NCI-H460 (cell line): ENCODE measurements at regions not wholly inside any gene's neighbourhood (a gene's known extent, or its start where the extent isn't known, plus 50 kb on each side); places are given as distances from the start of the nearest gene placed in this dataset.

Source experiments
- DNase-seq: peaks from one replicate; pipeline ENCODE4 v3.0.0-alpha.2; 2016; ENCODE audit warnings: low read depth; ENCODE audit errors: extremely low read depth

- DNase-seq: no peak
Measured at GRCh38 chr21:16590641-16591292, 861.0 kb downstream of the USP25 start.

GRCh38 chr21:16592381-16592780 lies 862.6 kb downstream of the USP25 start:
- DNase-seq: no peak

- no peak for DNase-seq
Measured at GRCh38 chr21:16594191-16594590, 864.4 kb downstream of the USP25 start.

GRCh38 chr21:16596369-16596768 lies 866.6 kb downstream of the USP25 start:
- DNase-seq: no peak

- DNase-seq: no peak
Measured at GRCh38 chr21:16597753-16598152, 868.0 kb downstream of the USP25 start.

GRCh38 chr21:16605597-16605996 lies 875.8 kb downstream of the USP25 start:
- no peak for DNase-seq

GRCh38 chr21:16606271-16606670 lies 876.5 kb downstream of the USP25 start:
- DNase-seq: no peak

- DNase-seq: no peak
Measured at GRCh38 chr21:16608209-16608830, 878.5 kb downstream of the USP25 start.

- no peak for DNase-seq
Measured at GRCh38 chr21:16619281-16619680, 889.5 kb downstream of the USP25 start.

- DNase-seq: no peak
Measured at GRCh38 chr21:16620786-16621320, 891.1 kb downstream of the USP25 start.

- DNase-seq: no peak
Measured at GRCh38 chr21:16624479-16625118, 888.2 kb upstream of the CXADR start.

GRCh38 chr21:16625491-16625890 lies 887.4 kb upstream of the CXADR start:
- DNase-seq: no peak

GRCh38 chr21:16633831-16634459 lies 878.9 kb upstream of the CXADR start:
- DNase-seq: no peak

- no peak for DNase-seq
Measured at GRCh38 chr21:16634515-16634914, 878.3 kb upstream of the CXADR start.

GRCh38 chr21:16640297-16641027 lies 872.4 kb upstream of the CXADR start:
- no peak for DNase-seq

GRCh38 chr21:16642353-16642752 lies 870.5 kb upstream of the CXADR start:
- DNase-seq: no peak

GRCh38 chr21:16644685-16645084 lies 868.2 kb upstream of the CXADR start:
- no peak for DNase-seq

- no peak for DNase-seq
Measured at GRCh38 chr21:16650714-16651366, 862.0 kb upstream of the CXADR start.

GRCh38 chr21:16651956-16652355 lies 860.9 kb upstream of the CXADR start:
- no peak for DNase-seq

GRCh38 chr21:16663436-16663835 lies 849.4 kb upstream of the CXADR start:
- DNase-seq: no peak
